Stimulated activated CD8-positive, alpha-beta memory T cell treated with anti-CD3 and anti-CD28 coated beads, Interleukin-2, amount 100 ng/mL, for 48 hours (primary cell): ENCODE measurements at regions not wholly inside any gene's neighbourhood (a gene's known extent, or its start where the extent isn't known, plus 50 kb on each side); places are given as distances from the start of the nearest gene placed in this dataset.
"Not testable (repeated sequence)": the region's sequence is repeated elsewhere in the genome, so short reads cannot be mapped to it uniquely, and the experiment has no call there.

Source experiments
- DNase-seq, 2 donors: peaks; one replicate each; pipeline ENCODE4 v3.0.0-alpha.2; 2020; ENCODE audit warnings: low read depth in 2 of 2

- no peak for DNase-seq
Observed at GRCh38 chr14:56046546-56046945, 71.7 kb upstream of the PELI2 start.

GRCh38 chr14:56046996-56047395, 71.2 kb upstream of the PELI2 start:
- DNase-seq = no peak

- no peak for DNase-seq
Observed at GRCh38 chr14:56049536-56049935, 68.7 kb upstream of the PELI2 start.

- DNase-seq = no peak
Observed at GRCh38 chr14:56055511-56055910, 62.7 kb upstream of the PELI2 start.

DNA sequence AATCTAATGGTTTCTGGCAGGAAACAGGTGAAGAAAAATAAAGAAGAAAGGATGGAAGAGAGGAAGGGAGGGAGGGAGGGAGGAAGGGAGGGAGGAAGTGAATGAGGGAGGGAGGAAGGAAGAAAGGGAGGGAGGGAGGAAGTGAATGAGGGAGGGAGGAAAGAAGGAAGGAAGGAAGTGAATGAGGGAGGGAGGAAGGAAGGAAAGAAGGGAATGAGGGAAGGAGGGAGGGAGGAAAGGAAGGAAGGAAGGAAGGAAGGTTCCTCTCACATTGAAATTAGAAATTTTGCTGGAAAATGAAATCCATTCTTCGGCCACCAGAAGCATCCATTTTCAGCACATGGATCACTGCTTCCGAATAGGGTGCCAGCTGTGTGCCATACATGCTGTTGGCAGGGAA, 62.2 kb upstream of the PELI2 start:
- DNase-seq = no peak

DNA sequence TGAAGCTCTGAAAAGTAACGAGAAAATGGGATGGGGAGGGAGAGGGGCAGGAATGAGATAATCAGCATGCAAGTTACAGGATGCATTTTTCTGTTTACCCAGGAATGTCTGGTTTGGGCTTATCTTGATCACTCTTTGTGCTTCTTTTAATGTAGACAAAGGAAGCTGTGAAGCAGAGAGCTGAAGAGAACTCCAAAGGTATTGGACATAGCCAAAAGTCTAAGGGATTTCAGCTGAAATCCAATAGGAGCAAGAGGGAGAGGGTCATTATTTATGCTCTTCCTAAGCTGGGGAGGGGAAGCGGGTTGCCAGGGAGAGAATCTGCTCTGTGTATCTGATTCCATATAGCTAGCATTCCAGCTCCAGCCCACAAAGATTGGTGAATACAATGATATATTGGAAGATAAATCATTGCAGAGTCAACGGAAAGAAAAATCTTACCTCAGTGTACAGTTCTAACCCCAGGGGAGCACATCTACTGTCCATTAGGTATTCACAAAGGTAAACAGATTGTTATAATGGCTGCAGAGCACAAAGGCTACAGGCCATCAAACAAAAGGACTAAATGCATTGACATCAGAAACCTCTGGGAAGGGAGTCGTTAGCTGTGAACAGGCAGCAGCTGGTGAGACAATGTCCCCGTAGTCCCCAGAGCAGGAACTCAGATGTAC, 61.0 kb upstream of the PELI2 start:
- no peak for DNase-seq

DNA sequence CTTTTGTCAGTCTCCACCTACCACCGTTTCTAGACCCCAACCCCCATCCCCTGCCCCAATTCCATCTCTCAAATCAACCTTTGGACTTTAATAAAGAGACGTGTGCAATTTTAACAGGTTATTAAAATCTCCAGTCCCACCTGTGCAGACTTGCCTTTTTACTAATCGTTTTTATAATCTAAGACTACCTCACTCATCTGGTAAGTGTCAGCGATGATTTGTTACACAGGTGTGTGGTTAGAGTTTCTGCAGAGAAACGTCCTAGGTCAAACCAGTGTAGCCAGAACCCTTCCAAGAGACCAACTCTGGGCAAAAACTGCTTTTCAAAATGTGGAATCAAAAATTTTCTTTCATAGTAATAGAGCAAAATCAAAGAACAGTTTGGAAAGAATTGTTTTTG, 60.4 kb upstream of the PELI2 start:
- DNase-seq = no peak

GRCh38 chr14:56059054-56059453, 59.2 kb upstream of the PELI2 start:
- DNase-seq = no peak

DNA sequence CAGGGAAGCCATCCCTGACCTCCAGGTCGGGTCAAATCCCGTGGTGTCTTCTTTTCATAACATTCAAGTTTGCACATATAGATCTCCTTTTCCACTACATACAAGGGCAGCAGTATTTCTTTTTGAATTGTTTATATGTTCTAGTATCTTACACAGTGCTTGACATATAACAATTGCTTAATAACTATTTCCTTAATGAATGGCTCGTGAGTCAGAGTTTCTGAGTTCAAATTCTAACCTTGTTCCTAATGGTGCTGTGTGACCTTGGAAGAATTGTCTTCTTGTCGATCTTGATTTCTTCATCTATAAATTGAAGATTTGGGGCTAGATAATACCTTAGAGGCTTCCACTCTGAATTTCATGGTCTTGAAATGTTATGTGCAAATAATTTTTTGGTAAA, 57.2 kb upstream of the PELI2 start:
- DNase-seq = no peak

GRCh38 chr14:56063131-56063530, 55.1 kb upstream of the PELI2 start:
- no peak for DNase-seq

DNA sequence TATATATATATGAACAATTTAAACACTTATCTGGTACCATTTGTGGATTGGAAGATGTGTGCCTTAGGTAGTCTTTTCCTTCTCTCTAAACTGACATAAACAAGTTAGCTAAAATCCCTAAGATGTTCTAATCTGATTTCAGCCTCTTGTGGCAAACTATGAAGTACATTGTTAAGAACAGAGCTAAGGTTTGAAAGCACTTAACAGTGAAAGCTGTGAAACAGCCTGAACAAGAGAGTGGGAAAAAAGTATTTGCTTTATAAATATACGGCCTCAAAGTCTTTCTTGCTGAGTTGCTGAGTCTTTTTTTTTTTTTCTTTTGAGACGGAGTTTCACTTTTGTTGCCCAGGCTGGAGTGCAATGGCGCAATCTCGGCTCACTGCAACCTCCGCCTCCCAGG, 53.7 kb upstream of the PELI2 start:
- DNase-seq = no peak

DNA sequence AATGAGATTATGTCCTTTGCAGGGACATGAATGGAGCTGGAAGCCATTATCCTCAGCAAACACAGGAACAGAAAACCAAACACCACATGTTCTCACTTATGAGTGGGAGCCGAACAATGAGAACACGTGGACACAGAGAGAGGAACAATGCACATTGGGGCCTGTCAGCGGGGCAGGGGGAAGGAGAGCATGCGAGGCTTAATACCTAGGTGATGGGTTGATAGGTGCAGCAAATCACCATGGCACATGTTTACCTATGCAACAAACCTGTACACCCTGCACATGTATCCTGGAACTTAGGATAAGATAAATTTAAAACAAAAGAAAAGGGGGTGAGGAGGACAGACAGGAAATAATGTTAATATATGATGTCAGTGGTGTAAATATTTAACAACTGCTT, 53.0 kb upstream of the PELI2 start:
- not testable (repeated sequence) for DNase-seq

DNA sequence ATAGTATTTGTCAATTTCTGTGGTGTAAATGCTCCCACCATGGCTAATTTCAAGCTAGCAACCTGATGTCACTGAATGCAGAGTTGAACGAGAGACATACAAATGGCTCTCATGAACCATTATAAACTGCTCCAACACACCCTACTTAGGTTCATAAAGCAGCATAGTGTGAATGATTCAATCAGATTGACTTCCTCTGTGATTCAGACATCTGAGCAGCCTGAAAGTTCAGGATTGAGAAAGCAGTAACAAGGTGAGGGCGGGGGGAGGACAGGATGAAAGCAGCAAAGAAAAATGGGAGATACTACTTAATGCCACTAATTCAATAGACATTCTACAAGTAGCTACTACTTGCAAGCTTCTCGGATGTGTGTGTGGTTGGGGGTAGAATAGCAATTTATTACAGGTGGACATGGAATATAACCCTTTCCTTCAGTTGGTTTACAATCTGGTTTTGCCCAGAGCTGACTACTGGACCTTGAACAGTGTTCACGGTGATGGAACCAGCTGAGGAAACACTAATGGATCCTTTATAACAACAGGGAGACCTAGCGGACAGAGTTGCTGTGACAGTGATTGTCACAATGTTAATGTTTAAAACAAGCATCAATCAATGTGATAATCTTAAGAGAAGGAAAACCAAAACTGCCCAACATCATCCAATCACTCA, 52.5 kb upstream of the PELI2 start:
- DNase-seq = no peak
